ENCODE measurements at regions not wholly inside any gene's neighbourhood (a gene's known extent, or its start where the extent isn't known, plus 50 kb on each side); places are given as distances from the start of the nearest gene placed in this dataset.

DNA sequence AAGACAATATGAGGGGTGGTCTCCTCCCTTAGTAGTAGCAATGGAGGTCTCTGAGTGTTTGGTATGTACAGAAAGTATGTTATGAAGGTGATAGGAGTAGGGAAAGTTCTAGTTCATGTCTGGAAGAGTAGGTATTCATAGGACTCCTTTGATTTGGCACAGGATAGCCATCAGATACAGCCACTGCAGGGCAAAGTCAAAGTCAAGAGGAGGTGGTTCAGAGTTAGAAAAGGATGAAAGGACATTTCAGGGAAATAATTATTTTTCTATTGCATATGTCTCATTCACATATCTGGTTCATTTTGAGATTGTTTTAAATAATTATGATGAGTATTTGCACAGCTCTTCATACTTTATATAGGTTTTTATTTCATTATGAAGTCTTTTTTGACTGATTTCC is 381.1 kb downstream of the MFSD1 start:
- intact Hi-C loops (cut with DNase I): no loop called here
- H3K4me3 ChIP-seq: no peak overlapping the region
- H3K27ac ChIP-seq: no peak overlapping the region
- no peak for ATAC-seq
- DNase-seq: no peak
- TF ChIP-seq, protein P1, sequence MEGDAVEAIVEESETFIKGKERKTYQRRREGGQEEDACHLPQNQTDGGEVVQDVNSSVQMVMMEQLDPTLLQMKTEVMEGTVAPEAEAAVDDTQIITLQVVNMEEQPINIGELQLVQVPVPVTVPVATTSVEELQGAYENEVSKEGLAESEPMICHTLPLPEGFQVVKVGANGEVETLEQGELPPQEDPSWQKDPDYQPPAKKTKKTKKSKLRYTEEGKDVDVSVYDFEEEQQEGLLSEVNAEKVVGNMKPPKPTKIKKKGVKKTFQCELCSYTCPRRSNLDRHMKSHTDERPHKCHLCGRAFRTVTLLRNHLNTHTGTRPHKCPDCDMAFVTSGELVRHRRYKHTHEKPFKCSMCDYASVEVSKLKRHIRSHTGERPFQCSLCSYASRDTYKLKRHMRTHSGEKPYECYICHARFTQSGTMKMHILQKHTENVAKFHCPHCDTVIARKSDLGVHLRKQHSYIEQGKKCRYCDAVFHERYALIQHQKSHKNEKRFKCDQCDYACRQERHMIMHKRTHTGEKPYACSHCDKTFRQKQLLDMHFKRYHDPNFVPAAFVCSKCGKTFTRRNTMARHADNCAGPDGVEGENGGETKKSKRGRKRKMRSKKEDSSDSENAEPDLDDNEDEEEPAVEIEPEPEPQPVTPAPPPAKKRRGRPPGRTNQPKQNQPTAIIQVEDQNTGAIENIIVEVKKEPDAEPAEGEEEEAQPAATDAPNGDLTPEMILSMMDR (IDR thresholded peaks at IDR 0.05): no peak
- H3K9me3 ChIP-seq: no peaks in the 10 kb centered on the region
- no peaks in the 10 kb centered on the region for H3K27me3 ChIP-seq
- peaks cover 0 to 9% (median 5%) of the 10 kb centered on the region in 9 donors for H3K4me1 ChIP-seq
- H3K36me3 ChIP-seq: no peaks in the 10 kb centered on the region

DNA sequence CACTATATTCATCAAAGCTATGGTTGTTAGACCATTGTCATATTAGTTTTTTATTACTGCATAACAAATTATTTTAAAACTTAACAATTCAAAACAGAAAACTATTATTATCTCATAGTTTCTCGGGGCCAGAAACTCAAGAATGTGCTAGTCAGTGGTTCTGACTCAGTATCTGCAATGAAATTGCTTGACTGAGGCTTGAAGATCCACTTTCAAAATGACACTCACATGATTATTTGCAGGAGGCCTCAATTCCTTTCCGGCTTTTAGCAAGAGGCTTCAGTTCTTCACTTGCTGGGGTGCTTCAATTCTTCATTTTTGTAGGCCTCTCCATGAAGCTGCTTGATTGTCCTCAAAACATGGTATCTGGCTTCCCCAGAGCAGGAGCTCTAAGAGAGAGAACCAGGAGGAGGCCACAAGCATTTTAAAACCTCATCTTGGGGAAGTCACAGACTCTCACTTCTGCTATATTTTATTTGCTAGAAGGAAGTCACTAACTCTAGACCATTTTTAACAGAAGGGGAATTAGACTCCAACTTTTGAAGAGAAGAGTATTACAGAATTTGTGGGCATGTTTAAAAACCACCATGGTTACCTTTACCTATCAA is 383.7 kb downstream of the MFSD1 start:
- no peak for DNase-seq
- no peak for ATAC-seq
- intact Hi-C loops (cut with DNase I): no loop called here
- TF ChIP-seq, protein P1 (IDR thresholded peaks at IDR 0.05): no peak
- Histone ChIP-seq H3K4me1 (peaks cover 0 to 9% (median 5%) of the 10 kb centered on the region in 9 donors), H3K4me3 (no peak overlapping the region), H3K27ac (no peak overlapping the region), H3K9me3 (no peaks in the 10 kb centered on the region), H3K27me3 (no peaks in the 10 kb centered on the region), H3K36me3 (no peaks in the 10 kb centered on the region)
- 65 to 74% methylated on average over 2 of the region's 2 CpGs for WGBS, 2 donors

DNA sequence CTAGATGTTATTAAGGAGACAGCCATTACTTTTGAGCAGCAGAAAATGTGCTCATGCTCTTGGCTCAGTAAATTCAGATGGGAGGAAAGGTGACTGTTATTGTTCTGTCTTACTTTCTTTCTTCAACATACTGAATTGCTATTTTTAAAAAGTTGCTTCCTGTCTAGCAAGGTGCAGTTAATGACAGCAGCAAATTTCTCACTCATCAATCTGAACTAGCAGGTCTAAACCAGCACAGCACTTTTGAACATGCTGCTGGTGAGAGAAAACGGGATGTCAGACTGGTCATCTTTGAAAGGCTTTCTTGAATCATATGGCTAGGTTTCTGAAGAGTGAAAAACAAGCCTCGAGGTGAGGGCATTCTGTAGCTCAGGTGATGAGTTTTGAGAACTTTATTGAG is 384.7 kb downstream of the MFSD1 start:
- Histone ChIP-seq H3K9me3 (no peaks in the 10 kb centered on the region), H3K27ac (peak overlapping the region in 1 of 10 donors; percentile 43), H3K27me3 (no peaks in the 10 kb centered on the region), H3K4me3 (no peak overlapping the region), H3K36me3 (no peaks in the 10 kb centered on the region), H3K4me1 (peaks cover 0 to 9% (median 5%) of the 10 kb centered on the region in 9 donors)
- TF ChIP-seq, protein P1 (IDR thresholded peaks at IDR 0.05): no peak
- ATAC-seq: no peak
- DNase-seq: no peak
- WGBS, 2 donors: 40 to 63% methylated on average over 2 of the region's 2 CpGs
- intact Hi-C loops (cut with DNase I): no loop called here

DNA sequence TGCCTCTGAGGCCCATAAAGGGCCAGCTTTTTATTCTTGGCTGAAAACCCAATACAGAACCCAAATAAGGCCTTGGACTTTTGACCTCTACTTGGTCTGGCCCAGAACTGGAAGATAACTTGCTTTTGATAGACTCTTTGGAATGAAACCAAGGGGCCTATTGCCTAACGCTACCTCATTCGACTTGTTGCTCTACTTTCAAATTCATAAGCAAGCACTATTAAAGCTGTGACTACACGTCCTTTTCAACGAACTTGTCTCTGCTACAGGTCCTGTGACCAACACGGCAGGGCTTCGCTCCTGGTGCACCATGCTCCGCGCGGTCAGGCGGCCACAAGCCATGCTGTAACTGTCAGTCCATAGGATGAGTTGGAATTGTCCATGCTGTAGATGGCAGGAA is 385.4 kb downstream of the MFSD1 start:
- TF ChIP-seq, protein P1 (IDR thresholded peaks at IDR 0.05): no peak
- intact Hi-C loops (cut with DNase I): no loop called here
- H3K27me3 ChIP-seq: no peaks in the 10 kb centered on the region
- peaks cover 0 to 9% (median 5%) of the 10 kb centered on the region in 9 donors for H3K4me1 ChIP-seq
- no peak overlapping the region for H3K4me3 ChIP-seq
- peak; percentile 4 to 15 for DNase-seq
- ATAC-seq: peak in 7 of 8 donors; percentile 34 to 69 (median 43)
- no peaks in the 10 kb centered on the region for H3K9me3 ChIP-seq
- H3K36me3 ChIP-seq: no peaks in the 10 kb centered on the region
- 73 to 92% methylated on average over 10 of the region's 10 CpGs for WGBS, 2 donors
- peak overlapping the region in 1 of 10 donors; percentile 43 for H3K27ac ChIP-seq
